ENCODE measurements at regions not wholly inside any gene's neighbourhood (a gene's known extent, or its start where the extent isn't known, plus 50 kb on each side); places are given as distances from the start of the nearest gene placed in this dataset.
"Not testable (repeated sequence)": the region's sequence is repeated elsewhere in the genome, so short reads cannot be mapped to it uniquely, and the experiment has no call there.

DNA sequence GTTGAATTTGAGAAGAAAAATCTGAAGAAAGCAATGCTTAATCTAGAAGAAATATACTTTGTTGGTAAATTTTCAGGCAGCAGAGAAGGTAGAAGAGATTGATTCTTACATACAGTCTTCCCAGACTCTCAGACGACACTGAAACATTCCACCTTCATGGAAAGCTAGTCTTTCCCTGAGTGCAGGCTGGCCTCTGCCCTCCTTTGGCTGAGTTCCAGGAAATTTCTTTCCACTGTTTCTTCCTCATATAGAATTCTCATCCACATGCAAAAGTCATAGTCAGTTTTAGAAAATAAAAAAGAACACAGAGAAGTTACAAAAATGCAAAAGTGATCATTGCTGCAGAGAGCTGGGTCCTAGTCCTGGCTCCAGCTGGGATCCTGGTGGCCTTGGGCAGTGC is 142.5 kb upstream of the PRR23C start:
- no peaks in the 10 kb centered on the region for H3K79me2 ChIP-seq (ENCODE audit: control insufficient read depth, insufficient read depth, low read length)
- no peak overlapping the region for H2AFZ ChIP-seq (ENCODE audit: low read length)
- H3K36me3 ChIP-seq (ENCODE audit: control insufficient read depth, insufficient read depth, low read length): no peaks in the 10 kb centered on the region
- no peak overlapping the region for H3K4me2 ChIP-seq (ENCODE audit: extremely low read depth, insufficient read depth, low read length)
- no peaks in the 10 kb centered on the region for H4K20me1 ChIP-seq (ENCODE audit: control insufficient read depth, extremely low read depth, insufficient read depth, low read length)
- TF ChIP-seq EZH2 (IDR thresholded peaks at IDR 0.05; ENCODE audit: low read length, missing control alignments): no peak
- TF ChIP-seq, protein P1, sequence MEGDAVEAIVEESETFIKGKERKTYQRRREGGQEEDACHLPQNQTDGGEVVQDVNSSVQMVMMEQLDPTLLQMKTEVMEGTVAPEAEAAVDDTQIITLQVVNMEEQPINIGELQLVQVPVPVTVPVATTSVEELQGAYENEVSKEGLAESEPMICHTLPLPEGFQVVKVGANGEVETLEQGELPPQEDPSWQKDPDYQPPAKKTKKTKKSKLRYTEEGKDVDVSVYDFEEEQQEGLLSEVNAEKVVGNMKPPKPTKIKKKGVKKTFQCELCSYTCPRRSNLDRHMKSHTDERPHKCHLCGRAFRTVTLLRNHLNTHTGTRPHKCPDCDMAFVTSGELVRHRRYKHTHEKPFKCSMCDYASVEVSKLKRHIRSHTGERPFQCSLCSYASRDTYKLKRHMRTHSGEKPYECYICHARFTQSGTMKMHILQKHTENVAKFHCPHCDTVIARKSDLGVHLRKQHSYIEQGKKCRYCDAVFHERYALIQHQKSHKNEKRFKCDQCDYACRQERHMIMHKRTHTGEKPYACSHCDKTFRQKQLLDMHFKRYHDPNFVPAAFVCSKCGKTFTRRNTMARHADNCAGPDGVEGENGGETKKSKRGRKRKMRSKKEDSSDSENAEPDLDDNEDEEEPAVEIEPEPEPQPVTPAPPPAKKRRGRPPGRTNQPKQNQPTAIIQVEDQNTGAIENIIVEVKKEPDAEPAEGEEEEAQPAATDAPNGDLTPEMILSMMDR (conservative IDR thresholded peaks at IDR 0.05 in 1 of 2, IDR thresholded peaks at IDR 0.05 in 1 of 2; ENCODE audit: low read depth in 1 of 2, low read length in 2 of 2): no peak
- H3K27me3 ChIP-seq (ENCODE audit: control insufficient read depth, insufficient read depth, low read length): no peaks in the 10 kb centered on the region
- H3K4me1 ChIP-seq (ENCODE audit: control insufficient read depth, extremely low read depth, insufficient read depth, low read length): no peaks in the 10 kb centered on the region
- H3K9ac ChIP-seq (ENCODE audit: insufficient read depth, low read length): no peak overlapping the region
- H3K9me3 ChIP-seq (ENCODE audit: control insufficient read depth, insufficient read depth, low read depth, low read length): no peaks in the 10 kb centered on the region
- no peak overlapping the region for H3K4me3 ChIP-seq (replicated peaks in 1 of 4; ENCODE audit: control extremely low read depth in 1 of 4, insufficient read depth in 1 of 4, low read depth in 3 of 4, low read length in 4 of 4)
- no peak overlapping the region for H3K27ac ChIP-seq (ENCODE audit: insufficient read depth, low read length)
- DNase-seq (ENCODE audit: low read depth in 2 of 2): no peak

DNA sequence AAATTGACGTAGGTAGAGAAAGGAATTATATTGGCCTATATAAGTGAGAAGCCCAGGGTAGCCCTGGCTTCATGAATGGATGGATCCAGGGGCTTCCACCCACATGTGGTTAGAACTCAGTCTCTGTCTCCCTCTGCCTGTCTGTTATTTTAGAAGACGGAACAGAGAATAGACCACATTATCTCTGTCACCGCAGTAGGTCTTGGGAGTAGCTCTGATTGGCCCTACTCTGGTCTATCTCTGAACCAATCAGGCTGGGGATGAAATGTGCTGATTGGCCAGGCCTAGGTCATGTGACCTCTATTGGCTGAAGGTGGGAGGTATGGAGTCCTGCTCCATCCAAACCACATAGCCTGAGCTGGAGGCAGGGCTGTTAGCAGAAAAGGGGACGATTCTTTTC is 143.0 kb upstream of the PRR23C start:
- no peaks in the 10 kb centered on the region for H3K79me2 ChIP-seq (ENCODE audit: control insufficient read depth, insufficient read depth, low read length)
- no peak overlapping the region for H3K9ac ChIP-seq (ENCODE audit: insufficient read depth, low read length)
- H3K4me3 ChIP-seq (replicated peaks in 1 of 4; ENCODE audit: control extremely low read depth in 1 of 4, insufficient read depth in 1 of 4, low read depth in 3 of 4, low read length in 4 of 4): no peak overlapping the region
- H3K4me1 ChIP-seq (ENCODE audit: control insufficient read depth, extremely low read depth, insufficient read depth, low read length): no peaks in the 10 kb centered on the region
- H3K36me3 ChIP-seq (ENCODE audit: control insufficient read depth, insufficient read depth, low read length): no peaks in the 10 kb centered on the region
- no peaks in the 10 kb centered on the region for H4K20me1 ChIP-seq (ENCODE audit: control insufficient read depth, extremely low read depth, insufficient read depth, low read length)
- no peaks in the 10 kb centered on the region for H3K9me3 ChIP-seq (ENCODE audit: control insufficient read depth, insufficient read depth, low read depth, low read length)
- no peaks in the 10 kb centered on the region for H3K27me3 ChIP-seq (ENCODE audit: control insufficient read depth, insufficient read depth, low read length)
- TF ChIP-seq, protein P1 (conservative IDR thresholded peaks at IDR 0.05 in 1 of 2, IDR thresholded peaks at IDR 0.05 in 1 of 2; ENCODE audit: low read depth in 1 of 2, low read length in 2 of 2): no peak
- TF ChIP-seq EZH2 (IDR thresholded peaks at IDR 0.05; ENCODE audit: low read length, missing control alignments): no peak
- H2AFZ ChIP-seq (ENCODE audit: low read length): no peak overlapping the region
- DNase-seq (ENCODE audit: low read depth in 2 of 2): no peak
- H3K4me2 ChIP-seq (ENCODE audit: extremely low read depth, insufficient read depth, low read length): no peak overlapping the region
- no peak overlapping the region for H3K27ac ChIP-seq (ENCODE audit: insufficient read depth, low read length)

DNA sequence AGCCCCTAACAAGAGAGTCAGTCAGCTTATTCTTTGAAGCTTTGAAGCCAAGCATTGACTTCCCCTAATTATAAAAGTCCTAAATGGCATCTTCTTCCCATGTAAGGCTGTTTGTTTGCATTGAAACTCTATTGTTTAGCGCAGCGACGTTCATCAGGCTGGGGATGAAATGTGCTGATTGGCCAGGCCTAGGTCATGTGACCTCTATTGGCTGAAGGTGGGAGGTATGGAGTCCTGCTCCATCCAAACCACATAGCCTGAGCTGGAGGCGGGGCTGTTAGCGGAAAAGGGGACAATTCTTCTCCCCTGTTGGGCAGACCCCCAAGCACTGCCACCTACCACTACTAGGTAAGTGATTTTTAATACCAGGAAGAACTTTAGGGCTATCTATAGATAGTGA is 145.3 kb upstream of the PRR23C start:
- TF ChIP-seq, protein P1 (conservative IDR thresholded peaks at IDR 0.05 in 1 of 2, IDR thresholded peaks at IDR 0.05 in 1 of 2; ENCODE audit: low read depth in 1 of 2, low read length in 2 of 2): no peak
- TF ChIP-seq EZH2 (IDR thresholded peaks at IDR 0.05; ENCODE audit: low read length, missing control alignments): no peak
- Histone ChIP-seq H3K79me2 (ENCODE audit: control insufficient read depth, insufficient read depth, low read length) (no peaks in the 10 kb centered on the region), H3K27me3 (ENCODE audit: control insufficient read depth, insufficient read depth, low read length) (no peaks in the 10 kb centered on the region), H3K4me1 (ENCODE audit: control insufficient read depth, extremely low read depth, insufficient read depth, low read length) (no peaks in the 10 kb centered on the region), H3K36me3 (ENCODE audit: control insufficient read depth, insufficient read depth, low read length) (no peaks in the 10 kb centered on the region), H3K27ac (ENCODE audit: insufficient read depth, low read length) (no peak overlapping the region), H4K20me1 (ENCODE audit: control insufficient read depth, extremely low read depth, insufficient read depth, low read length) (no peaks in the 10 kb centered on the region), H3K9ac (ENCODE audit: insufficient read depth, low read length) (no peak overlapping the region), H3K4me2 (ENCODE audit: extremely low read depth, insufficient read depth, low read length) (no peak overlapping the region), H2AFZ (ENCODE audit: low read length) (no peak overlapping the region), H3K4me3 (replicated peaks in 1 of 4; ENCODE audit: control extremely low read depth in 1 of 4, insufficient read depth in 1 of 4, low read depth in 3 of 4, low read length in 4 of 4) (no peak overlapping the region), H3K9me3 (ENCODE audit: control insufficient read depth, insufficient read depth, low read depth, low read length) (no peaks in the 10 kb centered on the region)
- DNase-seq (ENCODE audit: low read depth in 2 of 2): no peak

DNA sequence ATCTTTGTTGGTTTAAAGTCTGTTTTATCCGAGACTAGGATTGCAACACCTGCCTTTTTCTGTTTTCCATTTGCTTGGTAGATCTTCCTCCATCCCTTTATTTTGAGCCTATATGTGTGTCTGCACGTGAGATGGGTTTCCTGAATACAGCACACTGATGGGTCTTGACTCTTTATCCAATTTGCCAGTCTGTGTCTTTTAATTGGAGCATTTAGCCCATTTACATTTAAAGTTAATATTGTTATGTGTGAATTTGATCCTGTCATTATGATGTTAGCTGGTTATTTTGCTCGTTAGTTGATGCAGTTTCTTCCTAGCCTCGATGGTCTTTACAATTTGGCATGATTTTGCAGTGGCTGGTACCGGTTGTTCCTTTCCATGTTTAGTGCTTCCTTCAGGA is 149.4 kb upstream of the MRPS22 start:
- not testable (repeated sequence) for H3K4me1 ChIP-seq (ENCODE audit: control insufficient read depth, extremely low read depth, insufficient read depth, low read length); H3K4me3 ChIP-seq (replicated peaks in 1 of 4; ENCODE audit: control extremely low read depth in 1 of 4, insufficient read depth in 1 of 4, low read depth in 3 of 4, low read length in 4 of 4); H3K36me3 ChIP-seq (ENCODE audit: control insufficient read depth, insufficient read depth, low read length); H3K79me2 ChIP-seq (ENCODE audit: control insufficient read depth, insufficient read depth, low read length); H3K27ac ChIP-seq (ENCODE audit: insufficient read depth, low read length); H3K27me3 ChIP-seq (ENCODE audit: control insufficient read depth, insufficient read depth, low read length); H3K9me3 ChIP-seq (ENCODE audit: control insufficient read depth, insufficient read depth, low read depth, low read length); H3K9ac ChIP-seq (ENCODE audit: insufficient read depth, low read length); H2AFZ ChIP-seq (ENCODE audit: low read length); DNase-seq (ENCODE audit: low read depth in 2 of 2); H4K20me1 ChIP-seq (ENCODE audit: control insufficient read depth, extremely low read depth, insufficient read depth, low read length); H3K4me2 ChIP-seq (ENCODE audit: extremely low read depth, insufficient read depth, low read length)

DNA sequence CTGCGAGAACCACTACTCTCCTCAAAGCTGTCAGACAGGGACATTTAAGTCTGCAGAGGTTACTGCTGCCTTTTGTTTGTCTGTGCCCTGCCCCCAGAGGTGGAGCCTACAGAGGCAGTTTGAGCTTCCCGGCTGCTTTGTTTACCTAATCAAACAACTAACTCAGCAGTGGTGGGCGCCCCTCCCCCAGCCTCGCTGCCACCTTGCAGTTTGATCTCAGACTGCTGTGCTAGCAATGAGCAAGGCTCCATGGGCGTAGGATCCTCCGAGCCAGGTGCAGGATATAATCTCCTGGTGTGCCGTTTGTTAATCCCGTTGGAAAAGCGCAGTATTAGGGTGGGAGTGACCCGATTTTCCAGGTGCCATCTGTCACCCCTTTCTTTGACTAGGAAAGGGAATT is 147.7 kb upstream of the MRPS22 start:
- H2AFZ ChIP-seq (ENCODE audit: low read length); H3K79me2 ChIP-seq (ENCODE audit: control insufficient read depth, insufficient read depth, low read length); H3K4me1 ChIP-seq (ENCODE audit: control insufficient read depth, extremely low read depth, insufficient read depth, low read length): not testable (repeated sequence)

More for the DNA sequence above, 147.7 kb upstream of the MRPS22 start:
- not testable (repeated sequence) for H3K4me3 ChIP-seq (replicated peaks in 1 of 4; ENCODE audit: control extremely low read depth in 1 of 4, insufficient read depth in 1 of 4, low read depth in 3 of 4, low read length in 4 of 4); H3K4me2 ChIP-seq (ENCODE audit: extremely low read depth, insufficient read depth, low read length); H4K20me1 ChIP-seq (ENCODE audit: control insufficient read depth, extremely low read depth, insufficient read depth, low read length); H3K27ac ChIP-seq (ENCODE audit: insufficient read depth, low read length); H3K36me3 ChIP-seq (ENCODE audit: control insufficient read depth, insufficient read depth, low read length); DNase-seq (ENCODE audit: low read depth in 2 of 2); H3K9ac ChIP-seq (ENCODE audit: insufficient read depth, low read length); H3K9me3 ChIP-seq (ENCODE audit: control insufficient read depth, insufficient read depth, low read depth, low read length); H3K27me3 ChIP-seq (ENCODE audit: control insufficient read depth, insufficient read depth, low read length)

All from fibroblast of lung (primary cell).